IMR-90 (cell line): ENCODE measurements at regions not wholly inside any gene's neighbourhood (a gene's known extent, or its start where the extent isn't known, plus 50 kb on each side); places are given as distances from the start of the nearest gene placed in this dataset.

Source experiments
- ATAC-seq: fragments of 200-7000 bp; cut with Tn5 transposase; 2 replicates; pipeline ENCODE4 v1.9.1; 2020; ENCODE audit warnings: low read depth, mild to moderate bottlenecking, moderate library complexity
- BruUV-seq: library from RNA; stranded (reverse); fragments of 400-500 nt; replicated peaks from 2 replicates; lab custom pipeline; 2021; lab: Mats Ljungman, UMichigan
- CTCF ChIA-PET: fragments of 300-600 bp; formaldehyde crosslinking; extraction: SDS; loops from one replicate; lab custom pipeline; 2021; ENCODE audit warnings: antibody characterized with exemption; lab: Yijun Ruan, JAX
- POLR2A ChIA-PET: fragments of 300-600 bp; sonication (Branson Sonifier 250); formaldehyde crosslinking; loops from one replicate; lab custom pipeline; 2022; ENCODE audit warnings: antibody characterized with exemption; ENCODE audit not compliant: unreplicated experiment; lab: Charles Lee
- DNase-seq: peaks from one replicate; pipeline ENCODE4 v3.0.0; 2013
- H2AFZ ChIP-seq: replicated peaks from 2 replicates; pipeline ENCODE3; 2013; ENCODE audit warnings: low read length, mild to moderate bottlenecking; ENCODE audit not compliant: poor library complexity
- H2AK5ac ChIP-seq: 2 replicates; pipeline ENCODE4 v1.6.1; 2013; ENCODE audit warnings: low read depth, low read length, inconsistent platforms
- H2AK9ac ChIP-seq: replicated peaks from 2 replicates; pipeline ENCODE3; 2013; ENCODE audit warnings: mild to moderate bottlenecking, low read depth, low read length, moderate library complexity; ENCODE audit not compliant: poor library complexity
- H2BK120ac ChIP-seq: 2 replicates; pipeline ENCODE4 v1.6.1; 2013; ENCODE audit warnings: low read depth, low read length, inconsistent platforms
- H2BK15ac ChIP-seq: 3 replicates; pipeline ENCODE4 v1.6.1; 2013; ENCODE audit warnings: low read depth, low read length, inconsistent platforms
- H2BK20ac ChIP-seq: 2 replicates; pipeline ENCODE4 v1.6.1; 2013; ENCODE audit warnings: low read depth, mild to moderate bottlenecking, inconsistent platforms, low read length, moderate library complexity
- H2BK5ac ChIP-seq: 2 replicates; pipeline ENCODE4 v1.6.1; 2013; ENCODE audit warnings: mild to moderate bottlenecking, low read depth, low read length, inconsistent platforms; ENCODE audit not compliant: poor library complexity, severe bottlenecking
- H3K14ac ChIP-seq: replicated peaks from 2 replicates; pipeline ENCODE4 v1.6.1; 2013; ENCODE audit warnings: low read depth, low read length, inconsistent platforms
- H3K18ac ChIP-seq: 2 replicates; pipeline ENCODE4 v1.6.1; 2013; ENCODE audit warnings: low read depth, low read length, control low read depth
- H3K23ac ChIP-seq: 2 replicates; pipeline ENCODE4 v1.6.1; 2013; ENCODE audit warnings: low read depth, low read length, inconsistent platforms
- H3K27ac ChIP-seq: 2 replicates; pipeline ENCODE4 v1.5.1; 2013; ENCODE audit warnings: mild to moderate bottlenecking, control low read depth, low read length; ENCODE audit not compliant: insufficient read depth
- H3K27me3 ChIP-seq: 2 replicates; pipeline ENCODE4 v1.6.1; 2013; ENCODE audit warnings: low read length; ENCODE audit not compliant: control insufficient read depth, insufficient read depth
- H3K36me3 ChIP-seq: 2 replicates; pipeline ENCODE4 v1.6.1; 2013; ENCODE audit warnings: low read length, mixed read lengths; ENCODE audit not compliant: control insufficient read depth, insufficient read depth
- H3K4ac ChIP-seq: 2 replicates; pipeline ENCODE4 v1.6.1; 2013; ENCODE audit warnings: low read depth, low read length, inconsistent platforms
- H3K4me1 ChIP-seq: 2 replicates; pipeline ENCODE4 v1.6.1; 2013; ENCODE audit warnings: low read length, mixed read lengths; ENCODE audit not compliant: control insufficient read depth, insufficient read depth
- H3K4me2 ChIP-seq: 2 replicates; pipeline ENCODE4 v1.6.1; 2013; ENCODE audit warnings: low read depth, mild to moderate bottlenecking, control low read depth, low read length, moderate library complexity
- H3K4me3 ChIP-seq: 2 replicates; pipeline ENCODE4 v1.5.1; 2013; ENCODE audit warnings: low read depth, mild to moderate bottlenecking, control low read depth, low read length, moderate library complexity; ENCODE audit not compliant: insufficient read depth
- H3K56ac ChIP-seq: 2 replicates; pipeline ENCODE4 v1.6.1; 2013; ENCODE audit warnings: low read length, inconsistent platforms; ENCODE audit not compliant: insufficient read depth; ENCODE audit errors: extremely low read depth
- H3K79me1 ChIP-seq, 2 experiments: 2 replicates each; pipeline ENCODE4 v1.6.1; 2013; ENCODE audit warnings: low read length in 2 of 2, inconsistent platforms in 1 of 2, low read depth in 1 of 2
- H3K9ac ChIP-seq: 2 replicates; pipeline ENCODE4 v1.6.1; 2013; ENCODE audit warnings: low read depth, low read length, control low read depth
- H3K9me1 ChIP-seq: 2 replicates; pipeline ENCODE4 v1.6.1; 2013; ENCODE audit warnings: low read length, inconsistent platforms; ENCODE audit not compliant: insufficient read depth
- H3K9me3 ChIP-seq: 2 replicates; pipeline ENCODE4 v1.6.1; 2013; ENCODE audit warnings: low read length; ENCODE audit not compliant: control insufficient read depth, insufficient read depth
- H4K20me1 ChIP-seq: 2 replicates; pipeline ENCODE4 v1.6.1; 2013; ENCODE audit warnings: low read length, inconsistent platforms; ENCODE audit not compliant: insufficient read depth
- H4K5ac ChIP-seq: 2 replicates; pipeline ENCODE4 v1.6.1; 2013; ENCODE audit warnings: mild to moderate bottlenecking, low read depth, low read length, control low read depth
- H4K8ac ChIP-seq, 2 experiments: 2 replicates each; pipeline ENCODE4 v1.6.1; 2013; ENCODE audit warnings: low read depth in 2 of 2, low read length in 2 of 2, control low read depth in 1 of 2, inconsistent platforms in 1 of 2
- H4K91ac ChIP-seq: 2 replicates; pipeline ENCODE4 v1.6.1; 2013; ENCODE audit warnings: low read depth, low read length, inconsistent platforms; ENCODE audit not compliant: insufficient read depth
- CHD1 ChIP-seq: IDR thresholded peaks from 2 replicates; pipeline ENCODE4 v1.6.1; 2012; ENCODE audit warnings: low read depth, low read length, improper control_type of control experiment
- FOS ChIP-seq: fragments of 150-350 bp; IDR thresholded peaks from 2 replicates; pipeline ENCODE4 v1.6.1; 2016; ENCODE audit warnings: low read depth, low read length
- MAZ ChIP-seq: IDR thresholded peaks from 2 replicates; pipeline ENCODE4 v1.6.1; 2012; ENCODE audit warnings: low read depth, mild to moderate bottlenecking, low read length, improper control_type of control experiment, moderate library complexity, borderline replicate concordance
- MXI1 ChIP-seq: IDR thresholded peaks from 2 replicates; pipeline ENCODE4 v1.6.1; 2012; ENCODE audit warnings: low read depth, mild to moderate bottlenecking, low read length, moderate library complexity, borderline replicate concordance
- NFE2L2 ChIP-seq: fragments of 150-350 bp; IDR thresholded peaks from 2 replicates; pipeline ENCODE4 v1.6.1; 2016; ENCODE audit warnings: low read depth, mild to moderate bottlenecking, low read length
- POLR2A ChIP-seq: IDR thresholded peaks from 2 replicates; pipeline ENCODE4 v1.6.1; 2012; ENCODE audit warnings: mild to moderate bottlenecking, low read depth, low read length
- RCOR1 ChIP-seq: IDR thresholded peaks from 2 replicates; pipeline ENCODE4 v1.6.1; 2012; ENCODE audit warnings: mild to moderate bottlenecking, low read length, improper control_type of control experiment; ENCODE audit not compliant: insufficient replicate concordance
- RFX5 ChIP-seq: IDR thresholded peaks from 2 replicates; pipeline ENCODE4 v1.8.0; 2012; ENCODE audit warnings: low read depth, mild to moderate bottlenecking, low read length, moderate library complexity
- WGBS, 2 experiments: methylation state at CpG; one replicate each; pipeline versions ENCODE4 v1.1.5 to v1.1.7; 2013; ENCODE audit warnings: missing lambda C conversion rate in 2 of 2; ENCODE audit not compliant: insufficient read length in 1 of 2; ENCODE audit errors: extremely low coverage in 2 of 2; 5-methylcytosine and 5-hydroxymethylcytosine counted together
- dilution Hi-C: fragments of 300-500 bp; cut with HindIII; formaldehyde crosslinking; loops from one replicate; pipeline ENCODE4 v1.14.3; 2018; ENCODE audit warnings: low sequenced_read_pairs; ENCODE audit not compliant: unreplicated experiment
- in situ Hi-C: fragments of 300-500 bp; cut with MboI; formaldehyde crosslinking; loops from 3 replicates; pipeline ENCODE4 v1.14.3; 2019; ENCODE audit warnings: low sequenced_read_pairs, inconsistent platforms, mixed read lengths
- intact Hi-C: fragments of 100-400 bp; cut with micrococcal nuclease; formaldehyde crosslinking; loops from 2 replicates; pipeline ENCODE4 v1.10.0; 2022
- TF ChIP-seq, protein P1 (sequence below): fragments of 150-350 bp; IDR thresholded peaks from 2 replicates; pipeline ENCODE4 v1.6.1; 2017; ENCODE audit warnings: mild to moderate bottlenecking, antibody characterized with exemption, low read length, low read depth
- TF ChIP-seq, protein P2 (sequence below): fragments of 150-350 bp; IDR thresholded peaks from 2 replicates; pipeline ENCODE4 v1.6.1; 2016; ENCODE audit warnings: low read depth, mild to moderate bottlenecking, low read length, moderate library complexity, borderline replicate concordance
- TF ChIP-seq, protein P3 (sequence below): conservative IDR thresholded peaks from 2 replicates; pipeline ENCODE4 v1.5.1; 2012; ENCODE audit warnings: mild to moderate bottlenecking, low read depth, low read length, improper control_type of control experiment

DNA sequence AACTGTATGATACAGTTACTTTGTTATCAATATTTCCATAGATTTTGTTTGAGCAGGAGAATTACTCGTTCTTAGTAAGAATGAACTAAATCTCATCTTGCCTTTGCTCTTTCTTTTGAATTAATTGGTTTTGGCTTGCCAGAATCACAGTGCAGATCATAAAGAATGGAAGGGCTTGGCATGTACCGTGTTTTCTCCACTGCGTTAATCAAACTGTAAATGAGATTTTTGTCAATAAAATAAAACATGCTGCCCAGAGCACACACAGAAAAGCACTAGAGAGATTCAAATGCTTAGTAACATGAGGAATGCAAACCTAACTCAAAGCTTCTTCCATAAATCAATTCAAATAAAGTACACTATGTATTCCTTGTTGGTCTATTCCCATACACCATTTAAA lies 229.6 kb upstream of the CDH2 start:
- no peaks in the 10 kb centered on the region for H4K20me1 ChIP-seq
- no peak overlapping the region for H3K18ac ChIP-seq
- H3K79me1 ChIP-seq = no peaks in the 10 kb centered on the region
- CTCF ChIA-PET = interaction anchor here (0.6 kb wide), 1 partner anchor 1978 kb away, joined by 7 read pairs; no protein-coding TSS in a partner anchor
- H2BK15ac ChIP-seq = no peak overlapping the region
- H3K4me1 ChIP-seq = no peaks in the 10 kb centered on the region
- no peak overlapping the region for H3K14ac ChIP-seq
- no peak overlapping the region for H4K8ac ChIP-seq
- H3K9me3 ChIP-seq = no peaks in the 10 kb centered on the region
- no peak overlapping the region for H2AK9ac ChIP-seq
- no peak overlapping the region for H3K27ac ChIP-seq
- H4K5ac ChIP-seq = no peak overlapping the region
- intact Hi-C loops = no loop called here
- dilution Hi-C loops = no loop called here
- ATAC-seq (no peak), DNase-seq (no peak)
- no peaks in the 10 kb centered on the region for H3K27me3 ChIP-seq
- H2BK5ac ChIP-seq = no peak overlapping the region
- H3K4ac ChIP-seq = no peak overlapping the region
- WGBS, 2 experiments = no CpG with 5 or more reads among the region's 3 CpGs
- H3K56ac ChIP-seq = no peak overlapping the region
- in situ Hi-C loops = no loop called here
- no peak overlapping the region for H3K9ac ChIP-seq
- no peak overlapping the region for H2AK5ac ChIP-seq
- TF ChIP-seq, protein P1, sequence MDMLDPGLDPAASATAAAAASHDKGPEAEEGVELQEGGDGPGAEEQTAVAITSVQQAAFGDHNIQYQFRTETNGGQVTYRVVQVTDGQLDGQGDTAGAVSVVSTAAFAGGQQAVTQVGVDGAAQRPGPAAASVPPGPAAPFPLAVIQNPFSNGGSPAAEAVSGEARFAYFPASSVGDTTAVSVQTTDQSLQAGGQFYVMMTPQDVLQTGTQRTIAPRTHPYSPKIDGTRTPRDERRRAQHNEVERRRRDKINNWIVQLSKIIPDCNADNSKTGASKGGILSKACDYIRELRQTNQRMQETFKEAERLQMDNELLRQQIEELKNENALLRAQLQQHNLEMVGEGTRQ = no peak
- TF ChIP-seq MXI1 (no peak), CHD1 (no peak), RFX5 (no peak), POLR2A (no peak), NFE2L2 (no peak), RCOR1 (no peak), FOS (no peak), MAZ (no peak)
- TF ChIP-seq, protein P2, sequence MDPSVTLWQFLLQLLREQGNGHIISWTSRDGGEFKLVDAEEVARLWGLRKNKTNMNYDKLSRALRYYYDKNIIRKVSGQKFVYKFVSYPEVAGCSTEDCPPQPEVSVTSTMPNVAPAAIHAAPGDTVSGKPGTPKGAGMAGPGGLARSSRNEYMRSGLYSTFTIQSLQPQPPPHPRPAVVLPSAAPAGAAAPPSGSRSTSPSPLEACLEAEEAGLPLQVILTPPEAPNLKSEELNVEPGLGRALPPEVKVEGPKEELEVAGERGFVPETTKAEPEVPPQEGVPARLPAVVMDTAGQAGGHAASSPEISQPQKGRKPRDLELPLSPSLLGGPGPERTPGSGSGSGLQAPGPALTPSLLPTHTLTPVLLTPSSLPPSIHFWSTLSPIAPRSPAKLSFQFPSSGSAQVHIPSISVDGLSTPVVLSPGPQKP = no peak
- TF ChIP-seq, protein P3, sequence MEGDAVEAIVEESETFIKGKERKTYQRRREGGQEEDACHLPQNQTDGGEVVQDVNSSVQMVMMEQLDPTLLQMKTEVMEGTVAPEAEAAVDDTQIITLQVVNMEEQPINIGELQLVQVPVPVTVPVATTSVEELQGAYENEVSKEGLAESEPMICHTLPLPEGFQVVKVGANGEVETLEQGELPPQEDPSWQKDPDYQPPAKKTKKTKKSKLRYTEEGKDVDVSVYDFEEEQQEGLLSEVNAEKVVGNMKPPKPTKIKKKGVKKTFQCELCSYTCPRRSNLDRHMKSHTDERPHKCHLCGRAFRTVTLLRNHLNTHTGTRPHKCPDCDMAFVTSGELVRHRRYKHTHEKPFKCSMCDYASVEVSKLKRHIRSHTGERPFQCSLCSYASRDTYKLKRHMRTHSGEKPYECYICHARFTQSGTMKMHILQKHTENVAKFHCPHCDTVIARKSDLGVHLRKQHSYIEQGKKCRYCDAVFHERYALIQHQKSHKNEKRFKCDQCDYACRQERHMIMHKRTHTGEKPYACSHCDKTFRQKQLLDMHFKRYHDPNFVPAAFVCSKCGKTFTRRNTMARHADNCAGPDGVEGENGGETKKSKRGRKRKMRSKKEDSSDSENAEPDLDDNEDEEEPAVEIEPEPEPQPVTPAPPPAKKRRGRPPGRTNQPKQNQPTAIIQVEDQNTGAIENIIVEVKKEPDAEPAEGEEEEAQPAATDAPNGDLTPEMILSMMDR = no peak
- H3K36me3 ChIP-seq = no peaks in the 10 kb centered on the region
- H2BK120ac ChIP-seq = no peak overlapping the region
- H2BK20ac ChIP-seq = no peak overlapping the region
- POLR2A ChIA-PET = no interaction called here
- H3K9me1 ChIP-seq = no peaks in the 10 kb centered on the region
- no peak overlapping the region for H4K91ac ChIP-seq
- no peak overlapping the region for H3K4me3 ChIP-seq
- BruUV-seq = no TSS peak
- H2AFZ ChIP-seq = no peak overlapping the region
- H3K23ac ChIP-seq = no peak overlapping the region
- H3K4me2 ChIP-seq = no peak overlapping the region
